Stimulated activated naive CD8-positive, alpha-beta T cell treated with anti-CD3 and anti-CD28 coated beads, Interleukin-15, Interleukin-2, amounts not matched to agents 100 ng/mL and 50 ng/mL, for 24 hours (primary cell): ENCODE measurements at regions not wholly inside any gene's neighbourhood (a gene's known extent, or its start where the extent isn't known, plus 50 kb on each side); places are given as distances from the start of the nearest gene placed in this dataset.
"Not testable (repeated sequence)": the region's sequence is repeated elsewhere in the genome, so short reads cannot be mapped to it uniquely, and the experiment has no call there.

Experiments used
- H3K27ac Mint-ChIP-seq: one replicate; pipeline ENCODE4 v1.8.0; 2021; ENCODE audit warnings: mild to moderate bottlenecking, mixed read lengths
- H3K27me3 Mint-ChIP-seq: one replicate; pipeline ENCODE4 v1.8.0; 2021; ENCODE audit warnings: mixed read lengths
- H3K36me3 Mint-ChIP-seq: one replicate; pipeline ENCODE4 v1.8.0; 2021; ENCODE audit warnings: low read depth, mixed read lengths
- H3K4me1 Mint-ChIP-seq: one replicate; pipeline ENCODE4 v1.8.0; 2021; ENCODE audit warnings: low read depth, mixed read lengths
- H3K4me3 Mint-ChIP-seq: one replicate; pipeline ENCODE4 v1.8.0; 2021; ENCODE audit warnings: mild to moderate bottlenecking, mixed read lengths
- H3K9me3 Mint-ChIP-seq: one replicate; pipeline ENCODE4 v1.8.0; 2021; ENCODE audit warnings: mixed read lengths

DNA sequence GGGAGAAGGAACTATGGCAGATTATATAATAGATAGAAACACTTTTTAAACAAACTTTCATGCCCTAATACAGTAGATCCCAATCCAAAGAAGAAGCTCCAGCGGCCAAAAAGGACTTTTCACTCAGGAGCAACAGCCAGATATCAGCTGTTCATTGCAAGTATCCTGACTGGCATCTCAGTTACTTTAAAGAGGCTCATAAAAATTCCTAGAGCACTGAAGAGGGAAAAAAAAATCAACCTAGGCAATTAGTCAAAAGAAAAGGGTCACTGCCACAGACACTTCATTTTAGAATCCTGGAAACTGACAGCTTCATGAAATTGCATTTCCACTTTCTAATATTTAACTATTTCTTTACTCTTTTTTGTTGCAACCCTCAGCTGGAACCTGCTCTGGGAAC lies 170.6 kb upstream of the SOX6 start:
- Mint-ChIP-seq H3K9me3 (peaks cover 8% of the 10 kb centered on the region), H3K36me3 (no peaks in the 10 kb centered on the region)

DNA sequence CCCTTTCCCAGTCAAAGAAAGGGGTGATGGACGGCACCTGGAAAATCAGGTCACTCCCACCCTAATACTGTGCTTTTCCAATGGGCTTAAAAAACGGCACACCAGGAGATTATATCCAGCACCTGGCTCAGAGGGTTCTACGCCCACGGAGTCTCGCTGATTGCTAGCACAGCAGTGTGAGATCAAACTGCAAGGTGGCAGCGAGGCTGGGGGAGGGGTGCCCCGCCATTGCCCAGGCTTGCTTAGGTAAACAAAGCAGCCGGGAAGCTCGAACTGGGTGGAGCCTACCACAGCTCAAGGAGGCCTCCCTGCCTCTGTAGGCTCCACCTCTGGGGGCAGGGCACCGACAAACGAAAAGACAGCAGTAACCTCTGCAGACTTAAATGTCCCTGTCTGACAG lies 164.4 kb upstream of the SOX6 start:
- H3K36me3 Mint-ChIP-seq, H3K27ac Mint-ChIP-seq, H3K4me1 Mint-ChIP-seq, H3K27me3 Mint-ChIP-seq, H3K4me3 Mint-ChIP-seq: not testable (repeated sequence)
- H3K9me3 Mint-ChIP-seq = peaks cover 14% of the 10 kb centered on the region

More for the DNA sequence above, 170.6 kb upstream of the SOX6 start:
- Mint-ChIP-seq H3K27me3 (no peaks in the 10 kb centered on the region), H3K27ac (no peak overlapping the region), H3K4me1 (no peaks in the 10 kb centered on the region), H3K4me3 (no peak overlapping the region)

DNA sequence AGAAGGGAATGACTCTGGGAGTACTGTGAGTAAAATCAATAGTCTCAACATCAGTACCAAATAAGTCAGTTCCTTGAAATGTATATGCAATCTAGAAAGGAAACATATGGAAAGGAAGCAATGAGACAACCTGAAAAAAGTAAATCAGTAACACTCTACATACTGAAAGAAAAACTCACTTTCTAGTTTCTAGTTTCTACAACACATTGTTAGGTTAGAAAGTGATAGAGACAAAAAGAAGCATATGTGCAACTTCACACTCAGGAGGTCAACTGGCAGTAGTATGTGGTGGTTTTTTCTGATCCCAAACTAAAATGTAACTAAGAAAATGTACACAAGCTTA lies 156.5 kb upstream of the SOX6 start:
- no peak overlapping the region for H3K27ac Mint-ChIP-seq
- no peaks in the 10 kb centered on the region for H3K36me3 Mint-ChIP-seq
- peaks cover 2% of the 10 kb centered on the region for H3K9me3 Mint-ChIP-seq
- no peak overlapping the region for H3K4me3 Mint-ChIP-seq
- H3K4me1 Mint-ChIP-seq = no peaks in the 10 kb centered on the region
- H3K27me3 Mint-ChIP-seq = no peaks in the 10 kb centered on the region

DNA sequence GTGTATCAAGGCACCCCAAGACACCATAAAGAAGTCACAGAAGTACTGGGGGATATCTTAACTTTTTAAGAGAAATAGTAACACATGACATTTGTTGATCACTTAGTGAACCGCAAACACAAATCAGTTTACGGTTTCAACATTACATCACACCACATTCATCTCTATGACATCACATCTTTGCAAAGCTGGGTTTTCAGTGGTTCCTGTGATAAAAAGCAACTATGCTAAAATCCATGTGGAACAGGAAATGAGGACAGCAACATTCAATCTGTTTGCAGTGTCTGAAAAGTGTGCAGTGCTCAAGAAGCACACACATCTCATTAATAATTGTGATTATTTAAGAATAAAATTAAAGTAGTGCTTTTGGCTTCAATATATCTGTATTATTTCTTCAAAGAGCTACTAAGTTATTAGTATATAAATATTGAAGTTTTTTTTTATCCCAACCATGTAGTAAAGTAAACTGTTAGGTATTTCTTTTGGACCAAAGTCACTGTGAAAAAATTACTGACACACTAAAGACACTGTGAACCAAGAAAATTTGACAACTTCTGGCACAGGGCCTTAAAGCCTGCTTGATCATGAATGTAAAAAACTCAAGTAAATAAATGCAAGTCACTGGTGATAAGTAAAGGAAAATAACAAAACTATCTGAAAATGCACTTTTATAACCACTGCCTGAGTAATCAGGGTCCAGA lies 156.0 kb upstream of the SOX6 start:
- Mint-ChIP-seq H3K27me3 (no peaks in the 10 kb centered on the region), H3K4me3 (no peak overlapping the region), H3K36me3 (no peaks in the 10 kb centered on the region), H3K27ac (no peak overlapping the region), H3K9me3 (no peaks in the 10 kb centered on the region), H3K4me1 (no peaks in the 10 kb centered on the region)

- H3K9me3 Mint-ChIP-seq = peaks cover 5% of the 10 kb centered on the region
- no peaks in the 10 kb centered on the region for H3K4me1 Mint-ChIP-seq
- no peak overlapping the region for H3K4me3 Mint-ChIP-seq
- H3K27ac Mint-ChIP-seq = no peak overlapping the region
- no peaks in the 10 kb centered on the region for H3K27me3 Mint-ChIP-seq
- H3K36me3 Mint-ChIP-seq = no peaks in the 10 kb centered on the region
These were observed 155.1 kb upstream of the SOX6 start for GRCh38 chr11:16511116-16512114.

DNA sequence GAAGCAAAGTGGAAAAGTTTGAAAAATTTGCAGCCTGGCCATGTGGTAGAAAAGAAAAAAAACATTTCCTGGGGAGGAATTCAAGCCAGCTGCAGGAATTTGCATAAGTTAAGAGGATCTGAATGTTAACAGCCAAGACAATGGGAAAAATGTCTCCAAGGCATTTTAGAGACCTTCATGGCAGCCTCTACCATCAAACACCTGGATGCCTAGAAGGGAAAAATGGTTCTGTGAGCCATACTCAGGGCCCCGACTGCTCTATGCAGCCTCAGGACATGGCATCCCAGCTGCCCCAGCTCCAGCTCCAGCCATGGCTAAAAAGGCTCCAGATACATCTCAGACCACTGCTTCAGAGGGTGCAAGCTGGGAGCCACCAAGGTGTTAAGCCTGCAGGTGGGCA lies 149.1 kb upstream of the SOX6 start:
- Mint-ChIP-seq H3K27ac (no peak overlapping the region), H3K4me3 (no peak overlapping the region), H3K27me3 (no peaks in the 10 kb centered on the region), H3K4me1 (no peaks in the 10 kb centered on the region), H3K36me3 (no peaks in the 10 kb centered on the region), H3K9me3 (peaks cover 19% of the 10 kb centered on the region)

- H3K4me3 Mint-ChIP-seq, H3K27me3 Mint-ChIP-seq, H3K36me3 Mint-ChIP-seq, H3K27ac Mint-ChIP-seq, H3K4me1 Mint-ChIP-seq: not testable (repeated sequence)
- peaks cover 24% of the 10 kb centered on the region for H3K9me3 Mint-ChIP-seq
These were observed 147.5 kb upstream of the SOX6 start for GRCh38 chr11:16503891-16504290.

DNA sequence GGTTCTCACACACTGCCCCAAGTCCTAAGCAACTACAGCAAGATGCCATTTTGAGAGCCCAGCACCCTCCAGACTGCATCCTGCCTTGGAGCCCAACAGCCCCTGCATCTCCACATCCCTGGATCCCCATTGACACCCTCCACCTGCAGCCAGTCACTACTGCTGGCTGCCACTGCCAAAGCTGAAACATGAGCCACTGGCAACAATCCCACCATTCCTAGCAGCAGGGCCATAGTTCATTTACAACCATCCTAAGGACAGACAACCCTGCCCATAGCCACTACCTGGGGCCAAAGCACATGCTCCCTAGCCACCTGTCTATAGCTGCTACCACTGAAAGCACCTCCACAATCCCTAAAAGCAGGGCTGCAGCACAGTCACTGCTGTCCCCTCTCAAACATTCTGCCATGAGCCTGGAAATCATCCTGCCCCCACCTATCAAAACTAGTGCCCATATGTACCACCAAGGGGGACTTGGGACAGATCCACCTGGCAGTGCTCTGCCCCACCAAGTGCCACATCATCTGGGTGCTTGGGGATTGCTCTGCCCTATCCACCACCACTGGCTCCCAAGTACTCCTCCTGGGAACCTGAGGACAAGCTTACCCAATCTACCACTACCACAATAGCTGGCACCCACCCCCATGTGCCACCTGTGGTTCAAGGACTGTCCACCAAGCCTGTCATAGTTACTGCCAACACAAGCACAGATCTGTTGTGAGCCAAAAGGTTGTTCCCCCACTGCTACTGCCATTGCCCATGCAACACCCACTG lies 138.8 kb upstream of the SOX6 start:
- H3K27me3 Mint-ChIP-seq = no peaks in the 10 kb centered on the region
- H3K27ac Mint-ChIP-seq = no peak overlapping the region
- no peaks in the 10 kb centered on the region for H3K36me3 Mint-ChIP-seq
- H3K9me3 Mint-ChIP-seq = peaks cover 5% of the 10 kb centered on the region
- no peak overlapping the region for H3K4me3 Mint-ChIP-seq
- no peaks in the 10 kb centered on the region for H3K4me1 Mint-ChIP-seq

- no peaks in the 10 kb centered on the region for H3K36me3 Mint-ChIP-seq
- no peaks in the 10 kb centered on the region for H3K9me3 Mint-ChIP-seq
- H3K27me3 Mint-ChIP-seq = no peaks in the 10 kb centered on the region
- H3K27ac Mint-ChIP-seq = no peak overlapping the region
- H3K4me1 Mint-ChIP-seq = no peaks in the 10 kb centered on the region
- H3K4me3 Mint-ChIP-seq = no peak overlapping the region
These were observed 128.1 kb upstream of the SOX6 start for GRCh38 chr11:16484434-16484833.

DNA sequence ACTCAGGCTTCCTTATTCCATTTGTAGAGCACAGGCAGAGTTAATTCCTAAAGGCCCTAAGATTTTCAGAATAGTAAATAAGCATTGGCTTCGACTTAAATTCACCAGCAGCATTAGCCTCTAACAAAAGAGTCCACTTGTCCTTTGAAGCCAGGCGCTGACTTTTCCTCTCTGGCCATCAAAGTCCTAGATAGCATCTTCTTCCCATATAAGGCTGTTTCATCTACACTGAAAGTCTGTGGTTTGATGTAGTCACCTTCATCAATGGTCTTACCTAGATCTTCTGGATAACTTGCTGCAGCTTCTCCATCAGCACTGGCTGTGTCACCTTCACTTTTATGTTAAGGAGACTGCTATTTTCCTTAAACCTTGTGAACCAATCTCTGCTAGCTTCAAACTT lies 118.3 kb upstream of the SOX6 start:
- Mint-ChIP-seq H3K27me3 (no peaks in the 10 kb centered on the region), H3K9me3 (peaks cover 5% of the 10 kb centered on the region), H3K36me3 (no peaks in the 10 kb centered on the region), H3K4me1 (no peaks in the 10 kb centered on the region), H3K4me3 (no peak overlapping the region), H3K27ac (no peak overlapping the region)

DNA sequence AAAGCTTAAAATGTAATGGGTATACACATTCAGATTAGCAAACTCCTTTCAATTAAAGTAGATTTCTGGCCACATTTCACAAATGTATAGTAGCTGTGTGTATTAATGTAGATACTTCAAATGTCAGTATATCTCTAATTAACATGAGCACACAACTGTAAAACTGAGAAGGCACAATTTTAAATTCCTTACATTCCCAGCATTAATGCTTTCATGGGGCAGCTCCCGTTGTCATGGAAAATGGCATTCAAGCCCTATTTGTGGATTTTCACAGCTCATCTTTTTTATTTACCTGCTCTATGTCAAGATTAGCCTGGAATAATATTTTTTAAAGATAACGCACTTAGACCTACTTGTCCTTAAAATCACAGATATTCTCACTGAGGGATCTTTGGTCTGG lies 113.6 kb upstream of the SOX6 start:
- Mint-ChIP-seq H3K9me3 (peaks cover 8% of the 10 kb centered on the region), H3K36me3 (no peaks in the 10 kb centered on the region), H3K27ac (no peak overlapping the region), H3K27me3 (no peaks in the 10 kb centered on the region), H3K4me3 (no peak overlapping the region), H3K4me1 (no peaks in the 10 kb centered on the region)

DNA sequence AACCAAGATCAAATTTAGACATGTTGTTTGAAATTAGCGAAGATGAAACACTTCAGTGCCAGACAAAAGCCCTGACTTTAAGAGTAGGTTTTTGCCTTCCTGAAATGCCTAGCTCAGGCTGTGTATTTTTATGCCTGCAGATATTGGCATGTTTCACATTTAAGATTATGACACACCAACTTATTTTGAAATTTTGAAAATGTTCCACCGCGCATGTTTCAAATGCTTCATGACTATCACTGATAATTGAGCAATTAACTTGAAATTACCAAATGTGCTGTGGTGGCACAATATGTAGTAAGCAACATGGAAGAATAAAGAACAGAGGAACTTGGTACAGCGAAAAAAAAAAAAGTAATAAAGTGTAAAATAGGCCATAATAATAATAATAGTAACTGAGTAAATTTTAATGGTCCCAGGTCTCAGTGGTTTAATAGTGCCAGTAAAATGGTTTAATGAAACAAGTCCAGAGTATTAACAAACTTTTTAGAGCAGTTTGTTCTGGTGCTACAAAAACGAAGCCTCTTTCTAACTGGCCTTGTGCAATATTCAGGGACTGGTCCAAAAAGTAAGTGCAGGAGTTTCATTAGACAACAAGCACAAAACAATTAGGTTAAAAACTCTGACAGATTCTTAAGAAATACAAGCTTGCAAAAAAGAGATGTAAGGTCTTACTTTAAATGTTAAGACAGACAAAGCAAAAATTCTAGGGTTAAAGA lies 112.5 kb upstream of the SOX6 start:
- Mint-ChIP-seq H3K36me3 (no peaks in the 10 kb centered on the region), H3K4me1 (no peaks in the 10 kb centered on the region), H3K27ac (no peak overlapping the region), H3K4me3 (no peak overlapping the region), H3K27me3 (no peaks in the 10 kb centered on the region), H3K9me3 (peaks cover 6% of the 10 kb centered on the region)

DNA sequence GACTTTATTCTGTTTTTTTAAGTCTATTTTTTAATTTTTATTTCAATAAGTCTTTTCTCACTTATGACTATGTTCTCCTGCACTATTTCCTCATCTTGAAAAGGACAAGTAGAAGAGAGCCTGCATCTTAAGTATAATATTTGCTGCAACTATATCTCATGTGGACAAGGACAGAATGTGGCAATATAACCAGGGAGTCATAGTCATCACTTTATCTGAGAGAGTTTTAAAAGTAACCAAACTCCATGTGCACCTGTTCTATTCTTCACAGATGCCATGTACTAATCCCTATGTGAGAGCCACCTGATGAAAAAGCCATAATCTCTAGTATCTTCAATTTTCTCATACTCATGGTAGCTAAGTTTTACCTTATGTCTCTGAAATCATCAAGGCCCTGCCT lies 104.2 kb upstream of the SOX6 start:
- peaks cover 5% of the 10 kb centered on the region for H3K9me3 Mint-ChIP-seq
- no peak overlapping the region for H3K4me3 Mint-ChIP-seq
- H3K27me3 Mint-ChIP-seq = no peaks in the 10 kb centered on the region
- no peaks in the 10 kb centered on the region for H3K36me3 Mint-ChIP-seq
- H3K4me1 Mint-ChIP-seq = no peaks in the 10 kb centered on the region
- no peak overlapping the region for H3K27ac Mint-ChIP-seq

GRCh38 chr11:16456366-16456765 lies 100.0 kb upstream of the SOX6 start:
- no peaks in the 10 kb centered on the region for H3K36me3 Mint-ChIP-seq
- no peaks in the 10 kb centered on the region for H3K4me1 Mint-ChIP-seq
- H3K9me3 Mint-ChIP-seq = no peaks in the 10 kb centered on the region
- no peak overlapping the region for H3K4me3 Mint-ChIP-seq
- H3K27me3 Mint-ChIP-seq = no peaks in the 10 kb centered on the region
- no peak overlapping the region for H3K27ac Mint-ChIP-seq
